Stimulated activated naive CD8-positive, alpha-beta T cell treated with anti-CD3 and anti-CD28 coated beads, Interleukin-15, Interleukin-2, amounts not matched to agents 100 U/mL and 50 U/mL, for 24 hours (primary cell): ENCODE measurements at regions not wholly inside any gene's neighbourhood (a gene's known extent, or its start where the extent isn't known, plus 50 kb on each side); places are given as distances from the start of the nearest gene placed in this dataset.

Experiments
- ATAC-seq: fragments of 150-1000 bp; cut with Tn5 transposase; one replicate; pipeline ENCODE4 v1.10.0; 2021
- DNase-seq: peaks from one replicate; pipeline ENCODE4 v3.0.0; 2021

- ATAC-seq (no peak), DNase-seq (no peak)
Observed at GRCh38 chr3:66165660-66166059, 55.1 kb upstream of the SLC25A26 start.

GRCh38 chr3:66164155-66164554 is 56.6 kb upstream of the SLC25A26 start:
- DNase-seq, result no peak
- no peak for ATAC-seq

GRCh38 chr3:66163222-66163621 is 57.6 kb upstream of the SLC25A26 start:
- ATAC-seq (no peak), DNase-seq (no peak)

GRCh38 chr3:66162766-66163165 is 58.0 kb upstream of the SLC25A26 start:
- DNase-seq (no peak), ATAC-seq (no peak)

GRCh38 chr3:66158933-66159683 is 61.7 kb upstream of the SLC25A26 start:
- no peak for ATAC-seq
- DNase-seq, result no peak

GRCh38 chr3:66154444-66154861 is 66.3 kb upstream of the SLC25A26 start:
- no peak for DNase-seq
- ATAC-seq, result no peak

- ATAC-seq, result no peak
- DNase-seq, result no peak
Observed at GRCh38 chr3:66153481-66154443, 67.0 kb upstream of the SLC25A26 start.

GRCh38 chr3:66152336-66152735 is 68.5 kb upstream of the SLC25A26 start:
- DNase-seq (no peak), ATAC-seq (no peak)

- ATAC-seq, result no peak
- no peak for DNase-seq
Observed at GRCh38 chr3:66150977-66151376, 69.8 kb upstream of the SLC25A26 start.

- ATAC-seq (no peak), DNase-seq (no peak)
Observed at GRCh38 chr3:66149269-66149668, 71.5 kb upstream of the SLC25A26 start.

- no peak for ATAC-seq
- DNase-seq, result no peak
Observed at GRCh38 chr3:66145408-66145733, 75.4 kb upstream of the SLC25A26 start.

- no peak for ATAC-seq
Observed at GRCh38 chr3:66144568-66145407, 76.0 kb upstream of the SLC25A26 start.

GRCh38 chr3:66142079-66142478 is 78.7 kb upstream of the SLC25A26 start:
- ATAC-seq (no peak), DNase-seq (no peak)

More at GRCh38 chr3:66144568-66145407, 76.0 kb upstream of the SLC25A26 start:
- no peak for DNase-seq

GRCh38 chr3:66140743-66141372 is 79.9 kb upstream of the SLC25A26 start:
- no peak for ATAC-seq
- no peak for DNase-seq

- no peak for ATAC-seq
- DNase-seq, result no peak
Observed at GRCh38 chr3:66140106-66140505, 80.7 kb upstream of the SLC25A26 start.

- DNase-seq (no peak), ATAC-seq (no peak)
Observed at GRCh38 chr3:66139415-66139814, 81.4 kb upstream of the SLC25A26 start.

- ATAC-seq (no peak), DNase-seq (peak; percentile 10)
Observed at GRCh38 chr3:66138336-66139313, 82.2 kb upstream of the SLC25A26 start.

GRCh38 chr3:66136597-66136996 is 84.2 kb upstream of the SLC25A26 start:
- DNase-seq (no peak), ATAC-seq (no peak)

GRCh38 chr3:66133853-66134445 is 86.9 kb upstream of the SLC25A26 start:
- DNase-seq (no peak), ATAC-seq (no peak)

GRCh38 chr3:66133050-66133757 is 87.6 kb upstream of the SLC25A26 start:
- DNase-seq (no peak), ATAC-seq (no peak)
